GM12873 (cell line): ENCODE measurements at regions not wholly inside any gene's neighbourhood (a gene's known extent, or its start where the extent isn't known, plus 50 kb on each side); places are given as distances from the start of the nearest gene placed in this dataset.

Experiments
- CTCF ChIP-seq: IDR thresholded peaks from 2 replicates; pipeline ENCODE4 v1.5.1; 2012; ENCODE audit warnings: low read depth, mild to moderate bottlenecking, moderate library complexity, low read length, control low read depth; ENCODE audit not compliant: insufficient read depth; ENCODE audit errors: missing control alignments

- peak; percentile 90 for TF ChIP-seq CTCF
Measured at GRCh38 chrX:51144828-51145442, 187.7 kb upstream of the NUDT10 start.

- peak; percentile 14 for TF ChIP-seq CTCF
Measured at GRCh38 chrX:51148848-51149247, 183.8 kb upstream of the NUDT10 start.

- TF ChIP-seq CTCF: no peak
Measured at GRCh38 chrX:51151734-51152133, 180.9 kb upstream of the NUDT10 start.

- TF ChIP-seq CTCF: no peak
Measured at GRCh38 chrX:51155157-51155556, 177.5 kb upstream of the NUDT10 start.

GRCh38 chrX:51155566-51155965 is 177.1 kb upstream of the NUDT10 start:
- no peak for TF ChIP-seq CTCF

GRCh38 chrX:51158231-51158630 is 174.4 kb upstream of the NUDT10 start:
- TF ChIP-seq CTCF: no peak

- TF ChIP-seq CTCF: no peak
Measured at GRCh38 chrX:51163730-51164129, 168.9 kb upstream of the NUDT10 start.
